ENCODE measurements at regions not wholly inside any gene's neighbourhood (a gene's known extent, or its start where the extent isn't known, plus 50 kb on each side); places are given as distances from the start of the nearest gene placed in this dataset.

- intact Hi-C loops (cut with micrococcal nuclease): no loop called here
- Mint-ChIP-seq H3K27ac (no peak overlapping the region), H3K36me3 (ENCODE audit: low read depth) (no peaks in the 10 kb centered on the region), H3K27me3 (ENCODE audit: low read depth) (no peaks in the 10 kb centered on the region), H3K4me3 (ENCODE audit: low read depth) (no peak overlapping the region), H3K4me1 (ENCODE audit: low read depth) (no peaks in the 10 kb centered on the region), H3K9me3 (peaks cover 23% of the 10 kb centered on the region)
- DNase-seq (ENCODE audit: low spot score): no peak
Measured at GRCh38 chr5:3006526-3006925, 255.0 kb upstream of the IRX2 start.

- no peak overlapping the region for H3K27ac Mint-ChIP-seq
- H3K36me3 Mint-ChIP-seq (ENCODE audit: low read depth): no peaks in the 10 kb centered on the region
- H3K27me3 Mint-ChIP-seq (ENCODE audit: low read depth): no peaks in the 10 kb centered on the region
- no peak overlapping the region for H3K4me3 Mint-ChIP-seq (ENCODE audit: low read depth)
- no peaks in the 10 kb centered on the region for H3K4me1 Mint-ChIP-seq (ENCODE audit: low read depth)
- peaks cover 27% of the 10 kb centered on the region for H3K9me3 Mint-ChIP-seq
- intact Hi-C loops (cut with micrococcal nuclease): no loop called here
- DNase-seq (ENCODE audit: low spot score): no peak
Measured at GRCh38 chr5:3004361-3005080, 253.0 kb upstream of the IRX2 start.

- Mint-ChIP-seq H3K27me3 (ENCODE audit: low read depth) (no peaks in the 10 kb centered on the region), H3K36me3 (ENCODE audit: low read depth) (no peaks in the 10 kb centered on the region), H3K4me1 (ENCODE audit: low read depth) (no peaks in the 10 kb centered on the region), H3K9me3 (peaks cover 36% of the 10 kb centered on the region), H3K4me3 (ENCODE audit: low read depth) (no peak overlapping the region), H3K27ac (no peak overlapping the region)
- no peak for DNase-seq (ENCODE audit: low spot score)
- intact Hi-C loops (cut with micrococcal nuclease): no loop called here
Measured at GRCh38 chr5:3002230-3002629, 250.8 kb upstream of the IRX2 start.

- Mint-ChIP-seq H3K36me3 (ENCODE audit: low read depth) (no peaks in the 10 kb centered on the region), H3K9me3 (peaks cover 32% of the 10 kb centered on the region), H3K27ac (no peak overlapping the region), H3K4me1 (ENCODE audit: low read depth) (no peaks in the 10 kb centered on the region), H3K4me3 (ENCODE audit: low read depth) (no peak overlapping the region), H3K27me3 (ENCODE audit: low read depth) (no peaks in the 10 kb centered on the region)
- no peak for DNase-seq (ENCODE audit: low spot score)
- intact Hi-C loops (cut with micrococcal nuclease): no loop called here
Measured at GRCh38 chr5:3000631-3001030, 249.2 kb upstream of the IRX2 start.

- intact Hi-C loops (cut with micrococcal nuclease): no loop called here
- DNase-seq (ENCODE audit: low spot score): no peak
- Mint-ChIP-seq H3K4me3 (ENCODE audit: low read depth) (no peak overlapping the region), H3K27ac (no peak overlapping the region), H3K36me3 (ENCODE audit: low read depth) (no peaks in the 10 kb centered on the region), H3K9me3 (peaks cover 32% of the 10 kb centered on the region), H3K4me1 (ENCODE audit: low read depth) (no peaks in the 10 kb centered on the region), H3K27me3 (ENCODE audit: low read depth) (no peaks in the 10 kb centered on the region)
Measured at GRCh38 chr5:2999926-3000325, 248.4 kb upstream of the IRX2 start.

- no peak for DNase-seq (ENCODE audit: low spot score)
- H3K4me1 Mint-ChIP-seq (ENCODE audit: low read depth): no peaks in the 10 kb centered on the region
- no peak overlapping the region for H3K27ac Mint-ChIP-seq
- intact Hi-C loops (cut with micrococcal nuclease): no loop called here
- H3K36me3 Mint-ChIP-seq (ENCODE audit: low read depth): no peaks in the 10 kb centered on the region
- H3K4me3 Mint-ChIP-seq (ENCODE audit: low read depth): no peak overlapping the region
- no peaks in the 10 kb centered on the region for H3K27me3 Mint-ChIP-seq (ENCODE audit: low read depth)
- H3K9me3 Mint-ChIP-seq: peaks cover 40% of the 10 kb centered on the region
Measured at GRCh38 chr5:2998106-2998505, 246.6 kb upstream of the IRX2 start.

GRCh38 chr5:2997179-2997578 is 245.7 kb upstream of the IRX2 start:
- no peaks in the 10 kb centered on the region for H3K36me3 Mint-ChIP-seq (ENCODE audit: low read depth)

GRCh38 chr5:2996687-2997086 is 245.2 kb upstream of the IRX2 start:
- intact Hi-C loops (cut with micrococcal nuclease): no loop called here
- no peaks in the 10 kb centered on the region for H3K36me3 Mint-ChIP-seq (ENCODE audit: low read depth)
- H3K27ac Mint-ChIP-seq: no peak overlapping the region
- H3K27me3 Mint-ChIP-seq (ENCODE audit: low read depth): no peaks in the 10 kb centered on the region
- peaks cover 33% of the 10 kb centered on the region for H3K9me3 Mint-ChIP-seq
- H3K4me3 Mint-ChIP-seq (ENCODE audit: low read depth): no peak overlapping the region
- no peaks in the 10 kb centered on the region for H3K4me1 Mint-ChIP-seq (ENCODE audit: low read depth)
- no peak for DNase-seq (ENCODE audit: low spot score)

More at GRCh38 chr5:2997179-2997578, 245.7 kb upstream of the IRX2 start:
- intact Hi-C loops (cut with micrococcal nuclease): no loop called here
- no peak for DNase-seq (ENCODE audit: low spot score)
- no peaks in the 10 kb centered on the region for H3K4me1 Mint-ChIP-seq (ENCODE audit: low read depth)
- no peak overlapping the region for H3K27ac Mint-ChIP-seq
- H3K27me3 Mint-ChIP-seq (ENCODE audit: low read depth): no peaks in the 10 kb centered on the region
- H3K4me3 Mint-ChIP-seq (ENCODE audit: low read depth): no peak overlapping the region
- peaks cover 38% of the 10 kb centered on the region for H3K9me3 Mint-ChIP-seq

GRCh38 chr5:2996248-2996647 is 244.8 kb upstream of the IRX2 start:
- intact Hi-C loops (cut with micrococcal nuclease): no loop called here
- no peaks in the 10 kb centered on the region for H3K36me3 Mint-ChIP-seq (ENCODE audit: low read depth)
- peaks cover 33% of the 10 kb centered on the region for H3K9me3 Mint-ChIP-seq
- H3K27ac Mint-ChIP-seq: no peak overlapping the region
- no peaks in the 10 kb centered on the region for H3K27me3 Mint-ChIP-seq (ENCODE audit: low read depth)
- DNase-seq (ENCODE audit: low spot score): no peak
- H3K4me1 Mint-ChIP-seq (ENCODE audit: low read depth): no peaks in the 10 kb centered on the region
- no peak overlapping the region for H3K4me3 Mint-ChIP-seq (ENCODE audit: low read depth)

GRCh38 chr5:2995667-2996066 is 244.2 kb upstream of the IRX2 start:
- no peak overlapping the region for H3K27ac Mint-ChIP-seq

GRCh38 chr5:2995035-2995434 is 243.6 kb upstream of the IRX2 start:
- Mint-ChIP-seq H3K27me3 (ENCODE audit: low read depth) (no peaks in the 10 kb centered on the region), H3K36me3 (ENCODE audit: low read depth) (no peaks in the 10 kb centered on the region), H3K4me1 (ENCODE audit: low read depth) (no peaks in the 10 kb centered on the region), H3K27ac (no peak overlapping the region), H3K9me3 (peaks cover 31% of the 10 kb centered on the region), H3K4me3 (ENCODE audit: low read depth) (no peak overlapping the region)
- intact Hi-C loops (cut with micrococcal nuclease): no loop called here
- DNase-seq (ENCODE audit: low spot score): no peak

More at GRCh38 chr5:2995667-2996066, 244.2 kb upstream of the IRX2 start:
- no peak for DNase-seq (ENCODE audit: low spot score)
- Mint-ChIP-seq H3K4me3 (ENCODE audit: low read depth) (no peak overlapping the region), H3K4me1 (ENCODE audit: low read depth) (no peaks in the 10 kb centered on the region), H3K27me3 (ENCODE audit: low read depth) (no peaks in the 10 kb centered on the region), H3K36me3 (ENCODE audit: low read depth) (no peaks in the 10 kb centered on the region), H3K9me3 (peaks cover 33% of the 10 kb centered on the region)
- intact Hi-C loops (cut with micrococcal nuclease): no loop called here

- H3K36me3 Mint-ChIP-seq (ENCODE audit: low read depth): no peaks in the 10 kb centered on the region
- no peak overlapping the region for H3K4me3 Mint-ChIP-seq (ENCODE audit: low read depth)
- no peaks in the 10 kb centered on the region for H3K27me3 Mint-ChIP-seq (ENCODE audit: low read depth)
- DNase-seq (ENCODE audit: low spot score): no peak
- no peak overlapping the region for H3K27ac Mint-ChIP-seq
- intact Hi-C loops (cut with micrococcal nuclease): no loop called here
- peaks cover 27% of the 10 kb centered on the region for H3K9me3 Mint-ChIP-seq
- no peaks in the 10 kb centered on the region for H3K4me1 Mint-ChIP-seq (ENCODE audit: low read depth)
Measured at GRCh38 chr5:2993771-2994170, 242.3 kb upstream of the IRX2 start.

- H3K4me1 Mint-ChIP-seq (ENCODE audit: low read depth): no peaks in the 10 kb centered on the region
- DNase-seq (ENCODE audit: low spot score): no peak
- H3K27ac Mint-ChIP-seq: no peak overlapping the region
- peaks cover 23% of the 10 kb centered on the region for H3K9me3 Mint-ChIP-seq
- intact Hi-C loops (cut with micrococcal nuclease): no loop called here
- no peaks in the 10 kb centered on the region for H3K27me3 Mint-ChIP-seq (ENCODE audit: low read depth)
- no peaks in the 10 kb centered on the region for H3K36me3 Mint-ChIP-seq (ENCODE audit: low read depth)
- H3K4me3 Mint-ChIP-seq (ENCODE audit: low read depth): no peak overlapping the region
Measured at GRCh38 chr5:2993301-2993700, 241.8 kb upstream of the IRX2 start.

GRCh38 chr5:2992806-2993205 is 241.3 kb upstream of the IRX2 start:
- H3K4me3 Mint-ChIP-seq (ENCODE audit: low read depth): no peak overlapping the region
- no peaks in the 10 kb centered on the region for H3K27me3 Mint-ChIP-seq (ENCODE audit: low read depth)
- peaks cover 20% of the 10 kb centered on the region for H3K9me3 Mint-ChIP-seq
- H3K4me1 Mint-ChIP-seq (ENCODE audit: low read depth): no peaks in the 10 kb centered on the region
- DNase-seq (ENCODE audit: low spot score): no peak
- intact Hi-C loops (cut with micrococcal nuclease): no loop called here
- no peaks in the 10 kb centered on the region for H3K36me3 Mint-ChIP-seq (ENCODE audit: low read depth)
- no peak overlapping the region for H3K27ac Mint-ChIP-seq
